ENCODE measurements at regions not wholly inside any gene's neighbourhood (a gene's known extent, or its start where the extent isn't known, plus 50 kb on each side); places are given as distances from the start of the nearest gene placed in this dataset.

GRCh38 chr5:123710031-123710430 lies 198.1 kb downstream of the CSNK1G3 start:
- Histone ChIP-seq H3K36me3 (no peaks in the 10 kb centered on the region), H3K4me1 (peaks cover 0 to 26% of the 10 kb centered on the region in 2 donors), H3K27ac (no peak overlapping the region), H3K9me3 (peaks cover 0 to 40% of the 10 kb centered on the region in 2 donors), H3K4me3 (no peak overlapping the region), H3K27me3 (no peaks in the 10 kb centered on the region)
- DNase-seq (ENCODE audit: low spot score): no peak
- no peak for TF ChIP-seq CTCF (IDR thresholded peaks at IDR 0.05)

GRCh38 chr5:123709422-123709821 lies 197.4 kb downstream of the CSNK1G3 start:
- no peak overlapping the region for H3K4me3 ChIP-seq
- H3K36me3 ChIP-seq: no peaks in the 10 kb centered on the region
- H3K9me3 ChIP-seq: peaks cover 0 to 40% of the 10 kb centered on the region in 2 donors
- peaks cover 0 to 26% of the 10 kb centered on the region in 2 donors for H3K4me1 ChIP-seq
- TF ChIP-seq CTCF (IDR thresholded peaks at IDR 0.05): no peak
- H3K27me3 ChIP-seq: no peaks in the 10 kb centered on the region
- no peak for DNase-seq (ENCODE audit: low spot score)
- H3K27ac ChIP-seq: no peak overlapping the region

GRCh38 chr5:123708074-123708806 lies 196.3 kb downstream of the CSNK1G3 start:
- Histone ChIP-seq H3K4me1 (peaks cover 0 to 26% of the 10 kb centered on the region in 2 donors), H3K9me3 (peaks cover 0 to 36% of the 10 kb centered on the region in 2 donors), H3K4me3 (no peak overlapping the region), H3K36me3 (no peaks in the 10 kb centered on the region), H3K27me3 (no peaks in the 10 kb centered on the region), H3K27ac (peak overlapping the region in 1 of 2 donors; percentile 21)
- TF ChIP-seq CTCF (IDR thresholded peaks at IDR 0.05): no peak
- no peak for DNase-seq (ENCODE audit: low spot score)

GRCh38 chr5:123706531-123706930 lies 194.6 kb downstream of the CSNK1G3 start:
- peaks cover 0 to 27% of the 10 kb centered on the region in 2 donors for H3K9me3 ChIP-seq
- H3K36me3 ChIP-seq: no peaks in the 10 kb centered on the region
- no peak for TF ChIP-seq CTCF (IDR thresholded peaks at IDR 0.05)
- DNase-seq (ENCODE audit: low spot score): no peak
- peaks cover 0 to 30% of the 10 kb centered on the region in 2 donors for H3K4me1 ChIP-seq
- no peak overlapping the region for H3K27ac ChIP-seq
- no peak overlapping the region for H3K4me3 ChIP-seq
- H3K27me3 ChIP-seq: no peaks in the 10 kb centered on the region

- no peaks in the 10 kb centered on the region for H3K36me3 ChIP-seq
- H3K4me1 ChIP-seq: peaks cover 0 to 38% of the 10 kb centered on the region in 2 donors
- H3K27ac ChIP-seq: no peak overlapping the region
- no peak overlapping the region for H3K4me3 ChIP-seq
- H3K9me3 ChIP-seq: peaks cover 0 to 27% of the 10 kb centered on the region in 2 donors
- DNase-seq (ENCODE audit: low spot score): no peak
- no peaks in the 10 kb centered on the region for H3K27me3 ChIP-seq
- TF ChIP-seq CTCF (IDR thresholded peaks at IDR 0.05): no peak
These were observed 193.8 kb downstream of the CSNK1G3 start for GRCh38 chr5:123705741-123706140.
